Anterior cingulate cortex (tissue), 58 donors: ENCODE measurements at regions not wholly inside any gene's neighbourhood (a gene's known extent, or its start where the extent isn't known, plus 50 kb on each side); places are given as distances from the start of the nearest gene placed in this dataset.
"Not testable (repeated sequence)": the region's sequence is repeated elsewhere in the genome, so short reads cannot be mapped to it uniquely, and the experiment has no call there.

Experiments used
- DNase-seq, 58 donors: peaks; one replicate each; lab custom pipeline; 2025; lab: John Stamatoyannopoulos, UW

DNA sequence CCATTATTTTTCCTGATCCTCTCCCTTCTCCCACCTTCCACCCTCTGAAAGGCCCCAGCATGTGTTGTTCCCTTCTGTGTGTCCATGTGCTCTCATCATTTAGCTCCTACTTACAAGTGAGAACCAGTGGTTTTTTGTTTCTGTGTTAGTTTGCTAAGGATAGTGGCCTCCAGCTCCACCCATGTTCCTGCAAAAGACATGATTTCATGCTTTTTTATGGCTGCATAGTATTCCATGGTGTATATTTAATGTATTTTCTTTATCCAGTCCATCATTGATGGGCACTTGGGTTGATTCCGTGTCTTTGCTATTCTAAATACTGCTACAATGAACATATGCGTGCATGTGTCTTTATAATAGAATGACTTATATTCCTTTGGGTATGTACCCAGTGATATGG is 89.4 kb upstream of the C1orf174 start:
- no peak for DNase-seq

DNA sequence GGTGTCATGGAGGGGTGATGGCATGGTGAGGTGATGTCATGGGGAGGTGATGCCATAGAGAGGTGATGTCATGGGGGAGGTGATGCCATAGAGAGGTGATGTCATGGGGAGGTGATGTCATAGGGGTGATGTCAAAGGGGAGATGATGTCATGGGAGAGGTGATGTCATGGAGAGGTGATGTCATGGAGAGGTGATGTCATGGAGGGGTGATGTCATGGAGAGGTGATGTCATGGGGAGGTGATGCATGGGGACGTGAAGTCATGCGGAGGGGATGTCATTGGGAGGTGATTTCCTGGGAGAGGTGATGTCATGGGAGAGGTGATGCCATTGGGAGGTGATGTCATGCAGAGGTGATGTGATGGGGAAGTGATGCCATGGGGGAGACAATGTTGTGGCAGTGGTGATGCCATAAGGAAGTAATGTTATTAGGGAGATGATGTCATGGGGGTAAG is 92.1 kb upstream of the C1orf174 start:
- DNase-seq: no peak

DNA sequence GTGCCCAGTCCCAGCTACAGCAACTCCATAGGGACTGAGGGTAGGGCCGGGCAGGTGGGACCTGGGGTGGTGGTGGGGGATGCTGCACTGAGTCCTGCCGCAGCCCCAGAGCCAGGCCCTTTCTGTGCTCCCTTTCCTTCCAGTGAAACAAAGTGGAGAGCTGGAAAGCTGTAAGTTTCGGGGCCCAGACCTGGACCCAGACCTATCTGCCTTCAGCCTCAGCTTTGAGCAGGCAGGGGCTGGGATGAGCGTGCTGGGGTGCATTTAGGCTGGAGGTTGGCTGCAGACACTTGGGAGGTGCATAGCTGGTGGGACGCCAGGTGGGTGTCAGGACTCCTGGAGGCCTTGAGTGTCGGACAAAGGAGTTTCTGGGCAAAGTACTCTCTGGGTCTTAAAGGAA is 92.7 kb upstream of the C1orf174 start:
- no peak for DNase-seq

DNA sequence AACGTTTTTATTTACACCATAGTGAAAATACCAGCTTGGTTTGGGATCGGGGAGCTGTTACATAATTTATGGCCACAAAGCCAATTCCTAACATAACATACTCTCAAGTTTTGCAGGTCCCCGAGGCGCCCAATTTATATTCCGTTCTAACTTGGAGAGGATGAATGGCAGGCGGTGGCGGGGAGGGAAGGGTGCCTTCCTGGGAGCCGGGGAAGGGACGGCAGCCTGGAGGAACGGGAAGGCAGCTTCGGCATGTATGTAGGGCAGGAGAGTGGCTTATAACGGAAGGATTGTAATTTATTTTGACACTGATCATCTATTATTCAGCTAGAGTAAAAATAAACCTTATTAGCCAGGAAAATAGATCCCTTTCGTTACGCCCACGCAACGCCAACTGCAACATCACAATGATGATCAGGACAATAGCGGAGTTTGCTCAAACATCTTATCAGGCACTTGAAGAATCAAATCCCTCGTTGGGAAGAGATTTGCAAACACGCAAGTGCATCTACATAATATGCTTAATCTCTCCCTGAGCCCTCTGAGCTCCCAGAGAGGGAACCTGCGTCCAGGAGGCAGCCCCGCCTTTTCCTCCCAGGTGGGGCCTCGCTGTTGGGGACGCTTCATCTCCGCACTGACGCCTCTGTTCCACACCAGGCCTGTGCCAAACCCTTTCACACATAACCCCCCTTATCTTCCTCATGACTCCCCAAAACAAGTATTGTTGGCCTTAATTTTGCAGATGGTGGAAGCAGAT is 93.7 kb upstream of the C1orf174 start:
- no peak for DNase-seq

DNA sequence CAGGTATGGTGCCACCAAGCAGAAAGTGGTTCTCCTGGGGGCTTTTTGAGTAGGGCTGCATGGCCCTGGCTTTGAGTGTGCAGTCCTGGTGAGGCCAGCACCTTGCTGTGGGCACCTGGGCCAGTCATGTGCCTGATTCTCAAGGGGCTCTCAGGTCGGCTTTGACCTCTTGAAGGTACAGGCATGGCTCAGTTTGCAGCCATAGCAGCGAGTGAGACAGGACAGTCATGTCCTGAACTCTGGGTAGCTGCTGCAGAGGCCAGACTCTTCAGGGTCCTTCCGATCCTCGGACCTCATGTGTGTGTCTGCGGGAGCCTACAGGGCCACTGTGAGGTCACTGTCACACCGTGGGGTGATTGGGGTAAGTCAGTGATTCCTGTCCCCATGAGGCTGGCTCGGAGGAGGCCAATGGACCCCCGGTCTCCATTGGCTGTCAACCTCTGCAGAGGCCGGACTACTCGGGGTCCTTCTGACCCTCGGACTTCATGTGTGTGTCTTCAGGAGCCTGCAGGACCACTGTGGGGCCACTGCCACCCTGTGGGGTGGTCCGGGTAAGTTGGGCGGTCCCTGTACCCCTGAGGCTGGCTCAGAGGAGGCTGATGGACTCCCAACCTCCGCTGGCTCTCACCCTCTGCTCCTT is 95.2 kb upstream of the C1orf174 start:
- no peak for DNase-seq

DNA sequence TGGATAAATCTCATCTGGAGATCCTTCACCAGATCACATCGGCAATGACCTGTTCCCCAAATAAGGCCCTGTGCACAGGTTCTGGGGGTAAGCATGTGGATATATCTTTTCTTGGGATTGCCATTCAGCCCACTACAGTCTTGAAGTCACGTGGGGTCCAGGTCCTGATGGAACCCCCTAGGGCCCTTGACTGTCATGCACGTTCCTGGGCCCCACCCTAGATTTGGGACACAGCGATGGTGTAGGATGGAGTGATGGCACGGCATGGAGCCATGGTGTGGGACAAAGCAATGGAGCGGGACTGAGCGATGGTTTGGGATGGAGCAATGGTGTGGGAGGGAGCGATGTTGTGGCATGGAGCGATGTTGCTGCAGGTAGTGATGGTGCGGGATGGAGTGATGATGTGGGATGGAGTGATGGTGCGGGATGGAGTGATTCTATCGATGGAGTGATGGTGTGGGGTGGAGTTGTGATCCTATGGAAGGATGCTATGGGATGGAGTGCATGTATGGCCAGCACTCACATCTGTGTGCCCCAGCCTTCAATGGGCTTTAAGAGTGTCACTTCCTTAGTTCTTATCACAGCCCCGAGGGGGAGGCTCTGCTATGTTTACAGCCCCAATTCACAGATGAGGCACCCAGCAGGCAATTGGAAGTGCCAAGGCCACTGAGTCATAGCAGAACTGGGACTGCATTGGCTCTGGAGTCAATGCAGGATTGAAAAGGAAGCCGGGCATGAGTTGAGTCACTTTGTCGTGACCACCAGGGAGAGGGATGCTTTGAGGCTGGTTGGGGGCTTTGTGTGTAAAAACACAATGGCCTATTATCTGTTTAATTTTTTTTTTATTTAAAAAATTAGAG is 97.0 kb upstream of the C1orf174 start:
- no peak for DNase-seq

DNA sequence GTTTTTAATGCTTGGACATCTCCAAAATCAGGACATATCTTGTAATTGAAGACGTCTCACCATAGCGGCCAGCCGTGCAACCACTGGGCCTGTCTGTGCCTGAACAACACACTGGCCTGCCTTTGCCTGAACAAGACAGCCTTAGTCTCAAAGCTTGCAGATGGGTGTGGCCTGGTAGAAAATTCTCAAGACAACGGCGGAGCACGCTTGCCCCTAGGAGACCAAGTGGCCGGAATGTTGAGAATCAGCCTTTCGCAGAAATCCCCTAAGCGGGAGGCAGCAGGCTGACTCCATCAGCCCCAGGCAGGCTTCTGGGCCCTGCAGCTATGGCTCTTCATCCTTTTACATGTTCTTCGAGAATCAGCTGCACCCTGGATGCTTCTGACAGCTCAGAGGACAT is 98.0 kb upstream of the C1orf174 start:
- DNase-seq: no peak

DNA sequence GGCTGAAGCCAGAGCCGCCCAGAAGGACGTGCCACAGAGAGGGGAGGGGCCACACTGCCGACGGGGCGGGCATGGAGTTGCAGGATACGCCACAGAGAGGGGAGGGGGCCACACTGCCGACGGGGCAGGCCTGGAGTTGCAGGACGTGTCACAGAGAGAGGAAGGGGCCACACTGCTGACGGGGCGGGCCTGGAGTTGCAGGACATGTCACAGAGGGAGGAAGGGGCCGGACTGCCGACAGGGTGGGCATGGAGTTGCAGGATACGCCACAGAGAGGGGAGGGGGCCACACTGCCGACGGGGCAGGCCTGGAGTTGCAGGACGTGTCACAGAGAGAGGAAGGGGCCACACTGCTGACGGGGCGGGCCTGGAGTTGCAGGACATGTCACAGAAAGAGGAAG is 99.4 kb upstream of the C1orf174 start:
- not testable (repeated sequence) for DNase-seq

DNA sequence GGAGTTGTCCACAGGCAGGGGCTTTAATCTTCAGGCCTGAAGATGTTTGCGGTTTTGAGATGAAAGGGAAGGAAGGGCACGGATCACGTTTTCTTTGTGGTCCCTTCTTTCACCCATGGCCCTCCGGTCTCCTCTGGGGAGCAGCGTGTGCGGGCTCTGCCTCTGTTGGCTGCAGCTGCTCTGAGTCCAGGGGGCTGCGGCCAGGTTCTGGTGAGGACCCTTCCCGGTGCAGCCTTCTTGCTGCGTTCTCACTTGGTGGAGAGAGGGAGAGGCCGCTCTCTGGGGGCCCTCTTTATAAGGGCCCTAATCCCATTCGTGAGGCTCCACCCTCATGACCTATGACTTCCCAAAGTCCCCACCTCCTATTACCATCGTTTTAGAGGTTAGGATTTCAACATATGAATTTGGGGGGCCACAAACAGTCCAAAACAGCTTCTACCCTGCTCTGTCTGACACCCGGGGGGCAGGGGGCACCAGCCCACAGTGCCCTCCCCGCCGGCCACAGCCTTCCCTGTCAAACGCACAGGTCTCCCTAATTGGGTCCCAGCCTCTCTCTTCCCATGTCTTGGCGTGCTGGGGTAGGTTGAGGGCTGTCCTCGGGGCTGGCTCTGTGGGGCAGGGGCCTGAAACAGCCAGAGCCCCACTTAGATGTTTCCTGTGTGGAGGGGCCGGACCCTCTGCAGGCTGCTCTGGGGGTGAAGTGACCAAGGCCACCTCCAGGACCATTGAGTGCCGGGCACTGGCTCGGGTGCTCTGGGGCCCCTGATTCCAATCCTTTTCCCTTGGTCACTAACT is 100.1 kb upstream of the C1orf174 start:
- DNase-seq: no peak

DNA sequence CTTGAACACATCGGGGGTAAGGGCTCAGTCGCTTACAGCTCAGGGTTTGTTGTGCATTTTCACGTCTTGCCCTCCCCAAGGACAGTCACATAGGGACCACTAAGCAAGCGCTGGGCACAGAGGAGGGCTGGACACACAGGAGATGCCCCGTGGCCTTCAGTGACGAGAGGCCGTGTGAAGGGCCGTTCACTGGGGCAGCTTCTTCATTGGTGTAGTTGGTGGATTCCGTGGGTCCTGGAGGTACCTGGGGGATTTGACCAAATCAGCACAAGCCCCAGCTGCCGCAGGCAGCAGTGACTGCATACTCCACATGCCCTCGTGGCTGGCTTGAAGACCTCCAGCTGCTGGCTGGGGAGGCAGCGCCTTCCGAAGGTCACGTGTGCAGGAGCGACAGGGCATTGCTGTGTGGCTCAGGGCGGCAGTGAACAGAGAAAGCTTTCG is 100.8 kb upstream of the C1orf174 start:
- DNase-seq: no peak

DNA sequence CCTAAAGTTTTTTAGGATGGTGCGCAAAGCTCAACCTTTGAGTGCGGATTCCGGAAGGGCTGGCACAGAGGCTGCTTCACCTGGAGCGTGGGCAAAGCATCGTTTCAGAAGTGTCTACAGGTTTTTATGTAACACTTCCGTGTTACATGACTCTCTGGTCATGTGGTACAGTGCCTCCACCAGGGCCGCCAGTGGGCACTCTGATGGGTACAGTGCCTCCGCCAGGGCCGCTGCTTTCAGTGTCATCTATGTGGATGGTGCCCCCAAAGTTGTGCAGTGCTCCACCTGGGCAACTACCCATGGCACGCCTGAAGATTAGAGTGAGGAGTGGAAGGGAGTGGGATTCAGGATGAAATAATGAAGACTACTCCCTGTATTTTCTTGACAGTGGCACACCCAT is 101.4 kb upstream of the C1orf174 start:
- DNase-seq: no peak

DNA sequence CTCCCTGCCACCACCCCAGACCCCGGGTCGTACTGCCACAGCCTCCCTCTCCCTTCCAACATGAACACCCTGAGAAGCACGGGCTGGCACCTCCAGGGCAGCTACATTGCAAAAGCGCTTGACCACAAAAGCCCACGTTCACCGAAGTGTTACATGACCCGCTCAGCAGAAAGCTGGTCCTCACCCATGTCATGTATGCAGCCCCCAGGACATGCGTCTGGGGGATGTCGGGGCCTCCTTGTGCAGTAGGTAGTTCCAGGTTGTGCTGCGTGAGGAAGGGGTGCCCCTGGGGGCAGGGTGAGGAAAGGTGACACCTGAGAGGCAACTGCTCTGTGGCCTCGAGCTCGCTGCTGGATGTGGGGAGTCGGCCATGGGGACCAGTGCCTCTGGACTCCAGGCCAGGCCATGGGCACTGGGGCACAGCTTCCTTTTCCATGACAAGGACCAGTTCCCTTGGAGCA is 102.0 kb upstream of the C1orf174 start:
- no peak for DNase-seq

DNA sequence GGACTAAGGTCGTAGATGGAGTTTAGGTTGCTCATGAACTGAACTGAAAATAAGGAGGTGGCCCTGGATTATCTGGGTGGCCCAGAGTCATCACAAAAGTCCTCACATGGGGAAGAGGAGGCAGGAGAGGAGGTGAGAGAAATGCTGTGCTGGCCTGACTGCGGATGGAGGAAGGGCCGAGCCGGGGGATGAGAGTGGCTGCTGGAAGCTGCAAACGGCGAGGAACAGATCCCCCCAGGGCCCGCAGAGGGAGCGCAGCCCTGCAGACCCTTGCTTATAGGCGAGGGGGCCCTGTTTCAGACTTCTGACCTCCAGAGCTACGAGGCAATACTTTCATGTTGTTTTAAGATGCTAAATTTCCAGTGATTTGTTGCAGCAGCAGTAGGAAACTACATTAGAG is 102.7 kb upstream of the C1orf174 start:
- DNase-seq: no peak

DNA sequence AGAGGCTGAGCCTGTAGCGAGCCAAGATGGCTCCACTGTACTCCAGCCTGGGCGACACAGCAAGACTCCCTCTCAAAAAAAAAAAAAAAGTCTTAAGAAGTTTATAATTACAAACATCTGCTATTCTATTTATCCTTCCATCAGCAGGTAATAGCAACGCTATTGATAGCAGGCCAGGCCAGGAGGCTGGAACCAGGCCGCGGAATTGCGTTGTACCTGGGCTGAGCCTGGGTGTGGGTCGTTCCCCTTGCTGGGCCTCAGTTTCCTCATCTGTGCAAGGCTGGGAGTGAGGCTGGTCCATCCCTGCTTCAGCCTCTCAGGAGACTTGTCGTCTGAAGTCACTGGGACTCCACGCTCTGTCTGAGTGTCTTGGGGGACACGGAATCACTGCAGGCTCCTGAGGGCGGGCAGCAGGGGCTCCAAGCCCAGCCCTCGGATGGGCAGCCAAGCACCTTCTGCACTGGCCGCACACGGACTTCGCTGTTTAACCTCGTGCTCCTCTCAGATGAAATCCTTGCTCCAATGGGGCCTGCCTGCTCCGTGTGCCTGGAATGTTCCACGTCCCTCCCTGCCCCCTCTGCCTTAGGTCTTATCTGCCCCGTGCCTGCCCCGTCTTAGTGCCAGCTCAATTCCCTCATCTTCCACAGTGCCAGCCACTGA is 103.9 kb upstream of the C1orf174 start:
- no peak for DNase-seq

DNA sequence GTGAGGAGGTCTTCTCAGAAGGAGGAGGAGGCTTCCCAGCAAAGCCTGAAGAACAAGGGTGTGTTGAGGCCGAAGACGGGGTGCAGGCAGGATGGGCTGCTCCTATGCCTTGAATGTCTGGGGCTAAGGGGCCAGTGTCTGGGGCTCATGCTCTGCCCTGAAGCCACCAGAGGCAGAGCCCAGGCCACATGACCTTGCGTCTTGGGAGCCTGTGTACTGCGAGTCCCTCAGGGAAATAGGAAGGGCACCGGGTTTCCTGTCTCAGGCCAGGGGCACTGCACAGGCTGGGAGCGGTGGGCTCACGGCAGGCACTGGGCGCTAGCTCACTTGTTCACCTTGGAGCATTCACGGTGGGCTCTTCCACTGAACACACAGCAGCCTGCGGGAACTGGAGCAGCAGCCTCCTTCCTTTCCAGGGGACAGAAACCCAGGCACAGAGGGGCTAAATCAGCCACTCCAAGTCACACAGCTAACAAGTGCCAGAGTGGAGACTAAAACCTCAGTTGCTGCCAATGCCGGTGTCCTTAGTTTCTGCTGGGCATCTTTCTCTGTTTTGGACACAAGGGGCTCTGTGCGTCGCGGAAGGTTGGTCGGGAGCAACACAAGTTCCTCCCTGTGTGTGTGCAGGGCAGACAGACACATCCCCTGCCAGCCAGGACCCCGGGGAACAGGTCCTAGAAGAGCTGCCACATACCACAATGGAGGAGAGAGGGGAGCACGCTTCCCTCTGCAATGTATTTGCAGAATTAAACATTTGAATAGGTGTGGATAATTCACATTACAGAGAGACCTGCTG is 104.8 kb upstream of the C1orf174 start:
- DNase-seq: no peak

DNA sequence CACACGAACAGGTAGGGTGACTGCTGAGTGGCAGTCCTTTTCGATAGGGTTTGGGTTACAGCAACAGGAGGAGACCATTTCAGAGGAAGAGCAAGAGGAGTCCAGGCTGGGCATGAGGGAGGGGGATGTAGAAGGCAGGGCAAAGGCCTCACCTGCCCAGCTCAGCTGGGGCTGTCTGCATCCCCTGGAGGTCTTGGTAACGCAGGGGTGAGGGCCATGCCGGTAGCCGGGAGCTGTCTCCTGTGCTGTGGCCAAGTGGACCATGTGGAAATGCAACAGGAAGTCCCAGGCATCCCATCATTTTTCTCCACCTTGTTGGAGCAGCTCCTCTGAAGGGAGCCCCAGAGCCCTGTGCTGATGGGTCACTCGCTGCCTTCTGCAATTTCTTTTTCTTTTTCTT is 105.4 kb upstream of the C1orf174 start:
- DNase-seq: no peak

DNA sequence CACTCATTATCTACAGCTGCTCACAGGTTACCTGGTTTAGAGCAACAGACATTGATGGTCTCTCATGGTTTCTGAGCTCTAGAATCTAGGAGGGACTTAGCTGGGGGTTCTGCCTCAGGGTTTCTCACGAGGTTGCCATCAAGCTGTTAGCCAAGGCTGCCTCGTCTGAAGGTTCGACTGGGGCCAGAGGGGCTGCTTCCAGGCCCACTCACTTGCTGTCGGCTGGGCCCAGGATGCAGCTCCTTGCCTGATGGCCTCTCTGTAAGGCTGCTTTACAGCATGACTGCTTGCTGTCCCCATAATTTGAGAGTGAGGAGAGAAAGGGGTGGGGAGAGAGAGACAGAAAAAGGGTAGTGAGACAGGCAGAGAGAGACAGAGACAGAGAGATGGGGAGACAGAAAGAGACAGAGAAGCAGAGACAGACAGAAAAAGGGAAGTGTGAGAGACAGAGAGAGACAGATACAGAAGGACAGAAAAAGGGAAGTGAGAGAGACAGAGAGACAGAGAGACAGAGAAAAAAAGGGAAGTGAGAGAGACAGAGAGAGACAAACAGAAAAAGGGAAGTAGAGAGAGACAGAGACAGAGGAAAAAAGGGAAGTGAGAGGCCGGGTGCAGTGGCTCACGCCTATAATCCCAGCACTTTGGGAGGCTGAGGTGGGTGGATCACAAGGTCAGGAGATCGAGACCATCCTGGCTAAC is 106.8 kb upstream of the C1orf174 start:
- DNase-seq: no peak

DNA sequence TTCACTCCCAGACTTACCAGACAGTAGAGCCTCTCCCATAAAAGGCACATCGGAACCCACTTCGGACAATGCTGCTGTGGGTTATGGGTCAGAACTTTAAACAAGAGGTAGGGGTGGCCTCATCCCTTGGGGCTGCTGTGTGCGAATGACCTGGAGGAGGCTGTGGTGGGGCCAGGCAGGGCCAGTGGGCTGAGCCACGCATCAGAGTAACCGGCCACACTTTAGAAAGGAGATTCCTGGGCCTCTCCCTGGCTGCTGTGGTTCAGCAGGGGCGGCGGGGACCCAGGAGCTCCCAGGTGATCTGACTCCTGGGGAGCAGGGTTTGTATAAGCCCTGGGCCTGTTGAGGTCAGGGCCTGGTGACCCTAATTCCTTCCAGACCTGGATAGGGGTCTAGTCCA is 110.2 kb upstream of the C1orf174 start:
- DNase-seq: no peak
